Naive B cell (primary cell): ENCODE measurements at regions not wholly inside any gene's neighbourhood (a gene's known extent, or its start where the extent isn't known, plus 50 kb on each side); places are given as distances from the start of the nearest gene placed in this dataset.

Experiments
- ATAC-seq, 2 donors: fragments of 150-1000 bp; cut with Tn5 transposase; 2 replicates each; pipeline ENCODE4 v1.10.0; 2021; ENCODE audit warnings: low read depth in 2 of 2, mild to moderate bottlenecking in 2 of 2, moderate library complexity in 2 of 2
- DNase-seq: peaks from one replicate; pipeline ENCODE4 v3.0.0; 2022
- H3K27ac Mint-ChIP-seq, 6 donors: one replicate each; pipeline ENCODE4 v1.8.0; 2020 to 2022; ENCODE audit warnings: mild to moderate bottlenecking in 6 of 6, mixed read lengths in 6 of 6, moderate library complexity in 5 of 6, inconsistent platforms in 2 of 6
- H3K27me3 Mint-ChIP-seq, 3 donors: one replicate each; pipeline ENCODE4 v1.8.0; 2021 to 2022; ENCODE audit warnings: mixed read lengths in 3 of 3, mild to moderate bottlenecking in 1 of 3
- H3K36me3 Mint-ChIP-seq, 2 donors: one replicate each; pipeline ENCODE4 v1.8.0; 2020 to 2022; ENCODE audit warnings: mixed read lengths in 2 of 2, inconsistent platforms in 1 of 2, mild to moderate bottlenecking in 1 of 2
- H3K4me1 Mint-ChIP-seq, 3 donors: one replicate each; pipeline ENCODE4 v1.8.0; 2020 to 2022; ENCODE audit warnings: mixed read lengths in 3 of 3, inconsistent platforms in 1 of 3, mild to moderate bottlenecking in 1 of 3, moderate library complexity in 1 of 3
- H3K4me3 Mint-ChIP-seq, 8 donors: one replicate each; pipeline ENCODE4 v1.8.0; 2020 to 2022; ENCODE audit warnings: mild to moderate bottlenecking in 8 of 8, mixed read lengths in 8 of 8, moderate library complexity in 8 of 8, inconsistent platforms in 2 of 8
- H3K9me3 Mint-ChIP-seq, 7 donors: one replicate each; pipeline ENCODE4 v1.8.0; 2020 to 2022; ENCODE audit warnings: mixed read lengths in 7 of 7, mild to moderate bottlenecking in 5 of 7, inconsistent platforms in 2 of 7, moderate library complexity in 1 of 7

DNA sequence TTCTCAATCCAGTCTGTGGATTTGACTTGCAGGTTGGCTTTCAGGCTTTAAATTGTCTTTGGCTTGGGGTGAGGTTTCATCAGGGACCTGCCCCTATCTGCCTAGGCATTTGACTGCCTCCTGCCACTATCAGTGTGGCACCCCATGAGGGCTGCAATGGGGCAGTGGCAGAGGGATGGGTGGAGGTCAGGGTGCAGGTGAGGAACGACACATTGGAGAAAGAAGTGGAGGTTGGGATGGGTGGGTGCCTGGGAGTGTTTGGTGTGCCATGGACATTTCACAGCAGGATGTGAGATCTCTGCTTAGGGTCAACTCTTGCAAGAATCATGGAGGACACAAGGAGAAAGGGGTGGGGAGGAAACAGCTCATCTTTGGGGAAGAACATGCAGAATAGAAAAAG is 625.1 kb downstream of the PTPRU start:
- Mint-ChIP-seq H3K9me3 (peaks cover 10 to 28% (median 23%) of the 10 kb centered on the region in 7 donors), H3K4me3 (peak overlapping the region in 1 of 8 donors; percentile 6), H3K4me1 (no peaks in the 10 kb centered on the region), H3K27me3 (peaks cover 3 to 17% (median 8%) of the 10 kb centered on the region in 3 donors), H3K27ac (no peak overlapping the region), H3K36me3 (peaks cover 0 to 14% of the 10 kb centered on the region in 2 donors)
- DNase-seq (no peak), ATAC-seq (no peak)

DNA sequence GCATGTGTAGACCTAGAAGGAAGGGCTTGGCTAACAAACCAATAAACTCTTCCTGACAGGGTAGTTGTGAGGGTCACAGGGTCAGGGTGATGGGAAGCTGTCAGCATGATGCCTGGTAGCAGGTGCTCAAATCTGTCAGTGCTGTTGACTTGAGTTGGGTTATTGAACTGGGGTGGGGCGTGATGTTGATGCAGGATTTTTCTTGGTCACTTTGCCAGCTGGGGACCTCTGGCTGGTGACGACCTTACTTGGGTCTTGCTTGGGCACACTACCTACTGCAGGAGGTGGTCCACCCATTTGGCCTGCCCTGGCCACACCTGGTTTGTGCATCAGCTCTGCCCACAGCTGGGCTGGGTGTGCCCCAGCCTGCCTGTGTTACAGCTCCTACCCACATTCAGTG is 624.4 kb downstream of the PTPRU start:
- DNase-seq = no peak
- H3K27me3 Mint-ChIP-seq = peaks cover 1 to 20% (median 8%) of the 10 kb centered on the region in 3 donors
- no peak for ATAC-seq
- H3K4me3 Mint-ChIP-seq = no peak overlapping the region
- peak overlapping the region in 1 of 6 donors; percentile 73 for H3K27ac Mint-ChIP-seq
- no peaks in the 10 kb centered on the region for H3K4me1 Mint-ChIP-seq
- H3K36me3 Mint-ChIP-seq = peaks cover 0 to 14% of the 10 kb centered on the region in 2 donors
- H3K9me3 Mint-ChIP-seq = peaks cover 10 to 28% (median 23%) of the 10 kb centered on the region in 7 donors

DNA sequence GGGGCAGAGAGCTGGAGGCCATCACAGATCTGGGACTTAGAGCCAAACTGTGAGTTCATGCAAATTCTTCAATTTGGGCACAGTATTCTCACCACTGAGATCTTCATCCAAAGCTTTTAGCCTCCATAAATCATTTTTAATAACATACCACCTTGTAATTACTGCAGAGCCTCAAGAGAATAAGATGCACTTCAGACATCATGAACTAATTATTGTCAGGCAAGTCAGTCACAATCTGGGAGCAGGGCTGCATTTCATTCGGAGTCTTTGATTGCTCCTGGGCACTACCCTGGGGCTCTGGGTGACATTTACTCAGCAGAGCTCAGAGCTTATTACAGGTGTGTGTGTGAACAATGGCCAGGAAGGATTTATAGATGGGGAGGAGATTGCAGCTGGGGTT is 623.7 kb downstream of the PTPRU start:
- H3K36me3 Mint-ChIP-seq = peaks cover 0 to 14% of the 10 kb centered on the region in 2 donors

DNA sequence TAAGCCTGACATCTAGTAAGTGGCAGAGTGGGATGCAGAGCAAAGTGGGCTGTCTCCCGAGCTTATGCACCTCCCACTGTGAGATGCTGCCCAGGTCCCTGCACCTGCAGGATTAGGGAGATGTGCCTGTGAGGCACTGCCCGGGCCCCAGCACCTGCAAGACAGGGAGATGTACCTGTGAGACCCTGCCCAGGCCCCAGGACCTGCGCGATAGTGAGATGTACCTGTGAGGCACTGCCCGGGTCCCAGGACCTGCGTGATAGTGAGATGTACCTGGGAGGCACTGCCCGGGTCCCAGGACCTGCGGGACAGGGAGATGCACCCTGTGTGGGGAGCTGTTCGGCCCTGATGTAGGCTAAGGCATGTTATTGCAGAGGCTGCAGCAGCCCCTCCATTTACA is 622.8 kb downstream of the PTPRU start:
- Mint-ChIP-seq H3K4me3 (no peak overlapping the region), H3K27ac (no peak overlapping the region), H3K27me3 (peaks cover 11 to 27% (median 23%) of the 10 kb centered on the region in 3 donors), H3K4me1 (no peaks in the 10 kb centered on the region), H3K9me3 (peaks cover 10 to 28% (median 23%) of the 10 kb centered on the region in 7 donors), H3K36me3 (peaks cover 0 to 14% of the 10 kb centered on the region in 2 donors)
- DNase-seq (no peak), ATAC-seq (no peak)

More for the DNA sequence above, 623.7 kb downstream of the PTPRU start:
- DNase-seq (no peak), ATAC-seq (no peak)
- Mint-ChIP-seq H3K4me1 (no peaks in the 10 kb centered on the region), H3K4me3 (no peak overlapping the region), H3K9me3 (peaks cover 10 to 28% (median 23%) of the 10 kb centered on the region in 7 donors), H3K27me3 (peaks cover 7 to 26% (median 14%) of the 10 kb centered on the region in 3 donors), H3K27ac (no peak overlapping the region)

DNA sequence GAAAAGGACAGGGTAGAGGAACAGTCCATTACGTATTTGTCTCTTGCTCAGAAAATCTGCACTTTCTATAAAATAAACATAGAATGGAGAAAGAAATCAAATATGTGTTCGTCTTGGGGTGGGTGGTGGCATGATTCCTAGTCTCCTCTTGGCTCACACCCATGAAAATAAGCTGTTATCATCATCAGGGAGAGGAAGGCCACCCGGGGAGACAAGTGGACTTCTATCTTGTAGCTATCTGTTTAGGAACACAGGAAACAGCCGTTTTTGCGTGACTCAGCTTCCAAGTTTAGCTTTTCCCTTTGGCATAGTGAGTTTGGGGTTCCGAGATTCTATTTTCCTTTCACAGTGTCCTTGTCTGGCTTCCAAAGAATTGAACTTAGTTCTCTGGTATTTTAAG is 622.3 kb downstream of the PTPRU start:
- no peak overlapping the region for H3K4me3 Mint-ChIP-seq
- H3K27me3 Mint-ChIP-seq = peaks cover 11 to 27% (median 23%) of the 10 kb centered on the region in 3 donors
- no peak overlapping the region for H3K27ac Mint-ChIP-seq

DNA sequence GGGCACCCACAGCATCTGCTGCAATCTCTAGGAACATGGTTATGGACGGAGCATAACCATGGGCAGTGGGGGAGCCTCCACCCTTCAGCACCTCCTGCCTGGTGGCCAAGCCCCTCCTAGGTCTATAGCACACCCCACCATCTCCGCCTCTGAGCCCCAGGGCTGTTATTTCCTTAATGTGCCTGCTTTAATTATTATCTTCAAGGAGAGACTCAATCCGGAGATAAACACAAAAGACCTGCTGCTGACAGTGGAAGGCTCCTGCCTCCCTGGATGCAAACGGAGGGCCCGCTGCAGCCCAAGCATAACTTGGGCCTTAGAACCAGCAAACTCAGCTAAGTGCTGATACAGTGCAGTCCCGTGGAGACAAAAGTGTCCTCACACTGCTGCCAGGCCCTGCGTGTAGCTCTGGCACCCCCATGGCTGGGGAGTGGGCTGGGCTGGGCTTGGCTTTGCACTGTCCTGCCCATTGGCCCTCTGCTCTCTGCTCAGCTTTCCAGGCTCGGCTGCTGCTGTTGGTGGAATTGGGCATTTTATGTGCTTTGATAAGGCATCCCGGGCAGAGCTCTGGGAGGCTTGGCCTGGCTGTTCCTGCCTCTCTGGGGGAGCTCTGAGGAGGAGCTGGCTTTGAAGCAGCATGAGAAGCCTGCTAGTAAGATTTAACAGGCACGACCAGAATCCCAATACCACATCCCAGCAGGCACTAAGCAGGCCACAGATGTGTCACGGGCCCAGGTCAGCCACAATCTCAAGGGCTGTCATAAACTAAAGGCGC is 620.2 kb downstream of the PTPRU start:
- no peak overlapping the region for H3K4me3 Mint-ChIP-seq
- DNase-seq (no peak), ATAC-seq (no peak)
- no peak overlapping the region for H3K27ac Mint-ChIP-seq
- peaks cover 21 to 34% (median 23%) of the 10 kb centered on the region in 3 donors for H3K27me3 Mint-ChIP-seq
- H3K4me1 Mint-ChIP-seq = no peaks in the 10 kb centered on the region
- peaks cover 0 to 11% of the 10 kb centered on the region in 2 donors for H3K36me3 Mint-ChIP-seq
- peaks cover 6 to 18% (median 16%) of the 10 kb centered on the region in 7 donors for H3K9me3 Mint-ChIP-seq

More for the DNA sequence above, 622.3 kb downstream of the PTPRU start:
- Mint-ChIP-seq H3K9me3 (peaks cover 10 to 28% (median 23%) of the 10 kb centered on the region in 7 donors), H3K36me3 (peaks cover 0 to 14% of the 10 kb centered on the region in 2 donors), H3K4me1 (no peaks in the 10 kb centered on the region)
- DNase-seq (no peak), ATAC-seq (no peak)

DNA sequence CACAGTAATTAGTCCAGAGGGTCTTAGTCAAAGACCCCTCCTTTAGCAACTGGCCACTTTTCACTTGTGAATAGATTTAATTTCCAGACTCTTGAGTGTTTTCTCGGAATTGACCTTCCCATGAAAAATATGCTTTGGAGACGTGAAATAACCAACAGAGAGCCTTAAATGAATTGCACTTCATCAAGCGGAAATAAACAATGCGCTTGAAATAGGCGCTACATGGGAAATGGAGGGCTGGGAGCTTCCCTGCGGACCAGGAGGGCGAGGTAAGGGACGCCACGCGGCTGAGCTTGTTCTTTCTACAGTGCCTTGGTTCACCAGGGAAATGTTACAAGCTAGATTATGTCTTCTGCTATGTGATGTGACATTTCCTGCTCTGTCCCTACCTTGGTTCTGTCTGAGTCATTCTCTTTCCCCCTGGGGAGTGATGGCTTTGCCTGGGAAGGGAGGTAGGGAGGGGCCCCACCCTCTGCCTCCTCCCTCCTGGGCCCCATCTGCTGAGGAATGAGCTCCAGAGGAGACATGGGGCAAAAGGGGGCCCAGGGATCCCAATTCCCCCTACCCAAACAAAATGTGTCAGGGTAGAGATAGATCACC is 619.3 kb downstream of the PTPRU start:
- DNase-seq = no peak
- no peak overlapping the region for H3K27ac Mint-ChIP-seq
- ATAC-seq = no peak
- H3K36me3 Mint-ChIP-seq = peaks cover 0 to 2% of the 10 kb centered on the region in 2 donors
- H3K9me3 Mint-ChIP-seq = peaks cover 0 to 12% (median 8%) of the 10 kb centered on the region in 7 donors
- H3K4me1 Mint-ChIP-seq = no peaks in the 10 kb centered on the region
- no peak overlapping the region for H3K4me3 Mint-ChIP-seq
- H3K27me3 Mint-ChIP-seq = peaks cover 26 to 38% (median 26%) of the 10 kb centered on the region in 3 donors

DNA sequence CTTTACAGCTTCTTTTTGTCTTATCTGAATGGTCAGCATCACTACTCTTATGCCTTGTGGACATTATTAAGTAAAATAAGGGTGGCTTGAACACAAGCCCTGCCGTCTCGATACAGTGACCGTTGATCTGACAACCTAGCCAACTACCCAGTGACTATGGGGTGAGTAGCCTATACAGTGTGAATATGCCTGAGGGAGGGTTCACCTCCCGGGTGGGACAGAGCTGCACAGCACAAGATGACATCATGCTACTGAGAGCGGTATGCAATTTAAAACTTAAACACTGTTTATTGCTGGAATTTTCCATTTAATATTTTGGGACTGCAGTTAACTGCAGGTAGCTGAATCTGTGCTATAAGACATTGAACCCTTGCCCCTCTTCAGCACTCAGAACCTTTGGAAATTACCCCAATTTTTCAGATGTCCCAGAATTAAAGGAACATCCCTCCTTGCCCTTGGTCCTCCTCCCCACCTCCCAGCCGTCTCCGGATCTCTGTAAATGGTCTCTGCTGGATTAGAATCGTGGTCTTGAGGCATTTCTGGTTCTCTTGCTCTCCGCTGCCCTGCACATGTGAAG is 618.5 kb downstream of the PTPRU start:
- Mint-ChIP-seq H3K36me3 (no peaks in the 10 kb centered on the region), H3K27ac (no peak overlapping the region), H3K9me3 (peaks cover 0 to 4% (median 2%) of the 10 kb centered on the region in 7 donors), H3K4me3 (no peak overlapping the region), H3K27me3 (peaks cover 28 to 40% (median 31%) of the 10 kb centered on the region in 3 donors), H3K4me1 (no peaks in the 10 kb centered on the region)
- DNase-seq (no peak), ATAC-seq (no peak)

DNA sequence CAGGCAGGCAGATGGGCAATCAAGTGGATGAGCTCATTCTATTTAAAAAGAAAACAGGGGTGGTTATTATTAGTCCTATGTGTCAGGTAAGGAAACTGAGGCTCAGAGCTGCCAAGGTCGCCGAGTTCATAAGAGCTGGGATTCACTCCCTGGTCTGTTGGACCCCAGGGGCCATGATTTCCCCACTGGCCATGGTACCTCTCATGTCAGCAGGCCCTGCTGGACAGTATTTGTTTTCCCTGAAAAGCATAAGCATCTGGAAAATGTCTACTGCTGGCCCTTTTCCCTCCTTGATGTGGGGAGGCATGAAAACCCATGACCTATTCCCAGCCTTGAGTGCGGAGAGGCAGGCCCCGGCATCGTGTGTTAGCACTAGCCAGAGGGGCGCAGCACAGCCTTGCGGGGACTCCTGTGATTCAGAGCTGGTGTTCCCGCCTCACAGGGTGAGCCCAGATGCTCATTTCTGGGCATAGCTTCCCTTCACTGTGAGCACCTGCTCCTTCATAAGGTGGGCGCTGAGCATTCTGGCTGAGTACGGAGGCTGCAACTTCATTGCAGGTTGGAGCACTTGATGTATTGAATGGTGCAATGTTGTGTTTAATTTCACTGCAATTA is 617.5 kb downstream of the PTPRU start:
- no peak for DNase-seq
- peaks cover 0 to 10% (median 2%) of the 10 kb centered on the region in 7 donors for H3K9me3 Mint-ChIP-seq
- H3K27ac Mint-ChIP-seq = no peak overlapping the region
- peak overlapping the region in 1 of 8 donors; percentile 63 for H3K4me3 Mint-ChIP-seq
- no peak for ATAC-seq
- no peaks in the 10 kb centered on the region for H3K4me1 Mint-ChIP-seq
- no peaks in the 10 kb centered on the region for H3K36me3 Mint-ChIP-seq
- peaks cover 28 to 43% (median 34%) of the 10 kb centered on the region in 3 donors for H3K27me3 Mint-ChIP-seq

DNA sequence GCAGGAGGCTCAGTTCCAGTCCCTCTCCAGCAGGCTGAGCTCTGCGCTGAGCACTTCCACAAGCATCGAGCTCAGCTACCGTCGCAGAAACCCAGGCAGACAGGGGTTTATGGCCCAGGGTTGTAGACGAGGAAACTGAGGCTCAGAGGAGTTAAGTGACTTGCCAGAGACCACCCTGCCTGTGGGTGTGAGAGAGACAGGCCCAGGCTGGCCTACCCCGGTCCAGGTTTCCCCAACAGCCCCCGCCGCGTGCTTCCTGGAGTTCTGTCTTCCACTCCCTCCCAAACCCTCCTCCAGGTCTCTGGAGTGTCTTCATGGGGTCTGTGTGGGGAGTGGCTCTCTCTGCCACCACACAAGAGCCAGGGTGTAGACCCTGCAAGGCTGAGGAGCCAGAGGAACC is 615.9 kb downstream of the PTPRU start:
- Mint-ChIP-seq H3K36me3 (no peaks in the 10 kb centered on the region), H3K27me3 (peaks cover 31 to 47% (median 32%) of the 10 kb centered on the region in 3 donors), H3K27ac (no peak overlapping the region), H3K4me3 (no peak overlapping the region), H3K9me3 (peaks cover 0 to 10% (median 3%) of the 10 kb centered on the region in 7 donors), H3K4me1 (no peaks in the 10 kb centered on the region)
- ATAC-seq (no peak), DNase-seq (no peak)

DNA sequence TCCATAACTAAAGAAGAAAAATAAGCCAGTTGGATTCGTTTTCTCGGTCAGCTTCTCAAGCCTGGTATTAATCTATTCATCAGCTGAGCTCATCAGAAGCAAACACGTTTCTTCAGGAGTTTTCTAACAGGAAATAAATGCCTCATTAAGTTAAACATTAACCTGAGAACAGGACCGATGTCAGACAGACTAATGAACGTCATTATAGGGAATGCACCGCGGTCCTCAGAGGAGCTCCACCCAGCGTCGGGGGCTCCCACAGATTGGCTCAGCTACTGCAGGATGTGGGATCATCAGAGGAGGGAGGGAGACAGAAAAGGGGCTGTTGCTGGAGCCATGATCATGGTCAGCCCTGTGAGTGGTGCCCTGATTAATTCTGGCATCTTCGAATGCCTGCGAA is 615.4 kb downstream of the PTPRU start:
- H3K27ac Mint-ChIP-seq = no peak overlapping the region
- DNase-seq (no peak), ATAC-seq (no peak)
- H3K4me1 Mint-ChIP-seq = no peaks in the 10 kb centered on the region
- H3K4me3 Mint-ChIP-seq = no peak overlapping the region
- H3K9me3 Mint-ChIP-seq = peaks cover 0 to 10% (median 3%) of the 10 kb centered on the region in 7 donors
- peaks cover 36 to 41% (median 36%) of the 10 kb centered on the region in 3 donors for H3K27me3 Mint-ChIP-seq
- H3K36me3 Mint-ChIP-seq = no peaks in the 10 kb centered on the region

DNA sequence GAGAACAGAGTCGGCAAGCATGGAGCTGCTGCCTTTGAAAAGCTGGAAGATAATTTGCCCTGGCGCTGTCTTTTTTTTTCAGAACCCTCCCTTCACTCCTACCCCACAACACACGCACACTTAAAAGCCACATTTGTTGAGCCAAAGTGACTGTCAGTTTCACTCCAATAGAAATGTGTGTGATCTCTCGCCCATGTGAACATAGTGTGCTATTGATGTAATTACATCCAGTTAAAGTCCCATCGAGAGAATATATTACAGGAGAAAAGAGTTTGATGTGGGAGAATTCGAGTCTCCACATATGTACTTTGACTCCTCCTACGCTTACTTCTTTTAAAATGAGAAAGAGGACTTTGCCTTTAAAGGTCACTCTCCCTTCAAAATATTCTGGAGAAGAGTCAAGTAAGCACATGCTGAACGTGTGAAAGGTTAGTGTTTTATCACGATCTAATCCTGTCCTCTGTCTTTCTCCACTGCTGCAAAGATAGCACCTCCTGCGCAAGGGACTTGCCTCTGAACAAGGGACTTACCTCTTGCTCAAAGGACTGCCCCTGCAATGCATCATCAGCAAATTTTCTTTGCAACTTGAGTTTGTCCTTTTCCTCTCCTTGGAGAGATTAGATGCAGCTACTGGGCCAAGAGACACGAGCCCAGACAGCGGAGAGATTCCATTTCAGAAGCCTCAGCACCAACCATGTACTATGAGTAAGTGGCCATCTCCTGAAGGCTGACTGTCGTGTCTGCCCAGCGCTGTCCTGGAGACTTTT is 613.9 kb downstream of the PTPRU start:
- no peak overlapping the region for H3K27ac Mint-ChIP-seq
- peaks cover 26 to 30% (median 30%) of the 10 kb centered on the region in 3 donors for H3K27me3 Mint-ChIP-seq
- ATAC-seq (no peak), DNase-seq (no peak)
- H3K4me1 Mint-ChIP-seq = no peaks in the 10 kb centered on the region
- H3K4me3 Mint-ChIP-seq = no peak overlapping the region
- peaks cover 0 to 10% (median 3%) of the 10 kb centered on the region in 7 donors for H3K9me3 Mint-ChIP-seq
- no peaks in the 10 kb centered on the region for H3K36me3 Mint-ChIP-seq
